Memory B cell (primary cell): ENCODE measurements at regions not wholly inside any gene's neighbourhood (a gene's known extent, or its start where the extent isn't known, plus 50 kb on each side); places are given as distances from the start of the nearest gene placed in this dataset.

Source experiments
- ATAC-seq: fragments of 150-1000 bp; cut with Tn5 transposase; 2 replicates; pipeline ENCODE4 v1.10.0; 2021; ENCODE audit warnings: low read depth, mild to moderate bottlenecking, moderate library complexity
- DNase-seq, 2 donors: peaks; one replicate each; pipeline ENCODE4 v3.0.0; 2022; ENCODE audit warnings: low spot score in 2 of 2
- H3K27ac Mint-ChIP-seq: one replicate; pipeline ENCODE4 v1.8.0; 2022; ENCODE audit warnings: mild to moderate bottlenecking, moderate library complexity, mixed read lengths
- H3K27me3 Mint-ChIP-seq: one replicate; pipeline ENCODE4 v1.8.0; 2022; ENCODE audit warnings: mixed read lengths
- H3K36me3 Mint-ChIP-seq: one replicate; pipeline ENCODE4 v1.8.0; 2022; ENCODE audit warnings: mild to moderate bottlenecking, mixed read lengths
- H3K4me1 Mint-ChIP-seq: one replicate; pipeline ENCODE4 v1.8.0; 2022; ENCODE audit warnings: mixed read lengths
- H3K4me3 Mint-ChIP-seq: one replicate; pipeline ENCODE4 v1.8.0; 2022; ENCODE audit warnings: mild to moderate bottlenecking, moderate library complexity, mixed read lengths
- H3K9me3 Mint-ChIP-seq: one replicate; pipeline ENCODE4 v1.8.0; 2022; ENCODE audit warnings: mixed read lengths

DNA sequence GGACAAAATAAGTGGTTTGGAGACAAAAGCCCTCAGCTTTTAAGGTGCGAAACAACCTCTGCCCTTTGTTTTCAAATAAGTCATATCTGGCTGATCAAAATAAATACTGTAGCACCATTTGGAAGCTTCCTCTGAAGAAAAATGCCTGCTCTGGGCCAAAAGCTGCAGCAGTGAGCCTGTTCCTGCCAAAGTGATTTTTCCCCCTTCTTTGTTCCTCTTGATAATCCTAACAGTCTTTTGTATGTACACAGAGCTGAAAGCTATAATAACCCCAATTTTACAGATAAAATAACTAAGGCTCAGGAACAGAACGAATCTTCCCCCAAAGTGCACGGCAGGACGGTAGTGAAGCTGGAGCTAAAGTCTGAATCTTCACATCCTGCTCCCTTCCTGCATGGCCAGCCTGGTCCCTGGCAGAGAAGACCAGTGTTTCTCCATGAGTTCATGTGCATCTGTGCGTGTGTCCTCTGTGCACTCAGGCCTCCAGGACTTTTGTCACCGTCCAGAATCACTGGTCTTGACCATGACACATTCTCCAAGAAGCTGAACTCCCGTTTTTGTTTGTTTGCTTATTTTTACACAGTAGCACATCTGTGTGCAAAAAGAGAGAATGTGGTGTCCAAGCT lies 2114.1 kb upstream of the PIK3C3 start:
- no peak for DNase-seq
- Mint-ChIP-seq H3K27me3 (no peaks in the 10 kb centered on the region), H3K4me3 (no peak overlapping the region), H3K4me1 (no peaks in the 10 kb centered on the region), H3K36me3 (no peaks in the 10 kb centered on the region), H3K27ac (no peak overlapping the region), H3K9me3 (peaks cover 4% of the 10 kb centered on the region)
- no peak for ATAC-seq

DNA sequence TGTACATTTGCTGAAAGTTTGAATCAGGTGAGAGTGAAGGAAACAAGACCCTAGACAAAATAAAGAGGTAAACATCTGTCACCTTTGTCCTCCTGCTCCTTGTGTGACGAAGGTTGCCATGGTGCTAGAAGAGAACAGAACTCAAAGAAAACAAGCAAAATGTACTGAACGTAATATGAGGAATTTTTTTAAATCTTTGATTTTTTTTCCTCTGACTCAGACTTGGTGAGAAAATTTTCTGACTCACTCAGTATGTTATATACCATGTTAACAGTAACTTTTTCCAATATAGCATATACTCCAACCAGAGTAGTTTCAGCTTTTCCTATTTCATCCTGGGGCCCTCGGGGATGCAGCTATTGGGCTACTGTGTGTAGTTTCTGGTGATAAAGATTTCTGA lies 2114.6 kb upstream of the PIK3C3 start:
- H3K9me3 Mint-ChIP-seq, result peaks cover 4% of the 10 kb centered on the region
- no peaks in the 10 kb centered on the region for H3K36me3 Mint-ChIP-seq

GRCh38 chr18:39839782-39840181 lies 2115.3 kb upstream of the PIK3C3 start:
- H3K27ac Mint-ChIP-seq, result no peak overlapping the region
- no peak for ATAC-seq
- H3K4me1 Mint-ChIP-seq, result no peaks in the 10 kb centered on the region
- no peaks in the 10 kb centered on the region for H3K27me3 Mint-ChIP-seq
- no peaks in the 10 kb centered on the region for H3K36me3 Mint-ChIP-seq
- H3K4me3 Mint-ChIP-seq, result no peak overlapping the region
- DNase-seq, result no peak
- H3K9me3 Mint-ChIP-seq, result peaks cover 4% of the 10 kb centered on the region

More for the DNA sequence above, 2114.6 kb upstream of the PIK3C3 start:
- Mint-ChIP-seq H3K4me1 (no peaks in the 10 kb centered on the region), H3K4me3 (no peak overlapping the region), H3K27me3 (no peaks in the 10 kb centered on the region), H3K27ac (no peak overlapping the region)
- DNase-seq (no peak), ATAC-seq (no peak)

- Mint-ChIP-seq H3K4me3 (no peak overlapping the region), H3K36me3 (no peaks in the 10 kb centered on the region), H3K27me3 (no peaks in the 10 kb centered on the region), H3K9me3 (peaks cover 4% of the 10 kb centered on the region), H3K27ac (no peak overlapping the region), H3K4me1 (no peaks in the 10 kb centered on the region)
- no peak for DNase-seq
- no peak for ATAC-seq
Measured at GRCh38 chr18:39838831-39839230, 2116.2 kb upstream of the PIK3C3 start.

- no peak for DNase-seq
- Mint-ChIP-seq H3K9me3 (peaks cover 3% of the 10 kb centered on the region), H3K27me3 (no peaks in the 10 kb centered on the region), H3K27ac (no peak overlapping the region), H3K36me3 (no peaks in the 10 kb centered on the region), H3K4me3 (no peak overlapping the region), H3K4me1 (no peaks in the 10 kb centered on the region)
- ATAC-seq, result no peak
Measured at GRCh38 chr18:39835303-39836030, 2119.6 kb upstream of the PIK3C3 start.

- no peak for DNase-seq
- no peaks in the 10 kb centered on the region for H3K36me3 Mint-ChIP-seq
Measured at GRCh38 chr18:39834636-39835035, 2120.4 kb upstream of the PIK3C3 start.

DNA sequence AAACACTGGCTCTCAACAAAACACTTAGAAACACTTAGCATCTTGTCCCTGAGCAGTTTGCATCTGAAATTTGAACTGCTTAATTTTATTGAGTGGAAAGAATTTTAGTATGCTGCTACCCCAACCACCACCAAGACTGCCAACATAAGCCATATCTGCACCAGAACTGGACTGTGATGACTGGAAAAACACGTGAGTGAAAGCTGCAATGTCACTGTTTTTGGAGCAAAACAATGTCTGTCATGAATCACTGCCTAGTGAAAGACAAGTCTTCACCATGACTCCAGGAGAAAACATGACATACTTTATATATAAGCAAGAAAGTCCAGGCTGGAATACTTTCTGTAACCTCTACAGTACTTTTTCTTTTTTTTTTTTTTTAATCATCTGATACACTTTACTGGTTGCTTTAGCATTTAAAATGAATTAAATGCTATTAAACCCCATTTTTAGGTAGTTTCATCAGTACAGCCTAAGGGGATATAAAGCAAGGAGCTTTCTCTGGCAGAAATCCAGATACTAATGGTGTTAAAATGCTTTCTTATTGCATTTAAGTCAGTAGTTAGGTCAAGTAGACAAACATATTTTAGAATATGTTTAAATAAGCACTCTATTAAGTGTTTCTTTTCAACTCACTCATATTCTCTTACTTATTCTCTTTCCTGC lies 2129.4 kb upstream of the PIK3C3 start:
- H3K4me3 Mint-ChIP-seq, result no peak overlapping the region
- no peaks in the 10 kb centered on the region for H3K27me3 Mint-ChIP-seq
- no peak for DNase-seq
- peaks cover 14% of the 10 kb centered on the region for H3K9me3 Mint-ChIP-seq
- no peaks in the 10 kb centered on the region for H3K4me1 Mint-ChIP-seq
- no peaks in the 10 kb centered on the region for H3K36me3 Mint-ChIP-seq
- no peak for ATAC-seq
- no peak overlapping the region for H3K27ac Mint-ChIP-seq

More at GRCh38 chr18:39834636-39835035, 2120.4 kb upstream of the PIK3C3 start:
- no peak overlapping the region for H3K4me3 Mint-ChIP-seq
- no peak overlapping the region for H3K27ac Mint-ChIP-seq
- H3K9me3 Mint-ChIP-seq, result peaks cover 9% of the 10 kb centered on the region
- no peaks in the 10 kb centered on the region for H3K4me1 Mint-ChIP-seq
- ATAC-seq, result no peak
- H3K27me3 Mint-ChIP-seq, result no peaks in the 10 kb centered on the region

- DNase-seq (no peak), ATAC-seq (no peak)
- Mint-ChIP-seq H3K4me3 (no peak overlapping the region), H3K36me3 (no peaks in the 10 kb centered on the region), H3K4me1 (no peaks in the 10 kb centered on the region), H3K9me3 (peaks cover 3% of the 10 kb centered on the region), H3K27me3 (no peaks in the 10 kb centered on the region), H3K27ac (no peak overlapping the region)
Measured at GRCh38 chr18:39806525-39806924, 2148.5 kb upstream of the PIK3C3 start.

DNA sequence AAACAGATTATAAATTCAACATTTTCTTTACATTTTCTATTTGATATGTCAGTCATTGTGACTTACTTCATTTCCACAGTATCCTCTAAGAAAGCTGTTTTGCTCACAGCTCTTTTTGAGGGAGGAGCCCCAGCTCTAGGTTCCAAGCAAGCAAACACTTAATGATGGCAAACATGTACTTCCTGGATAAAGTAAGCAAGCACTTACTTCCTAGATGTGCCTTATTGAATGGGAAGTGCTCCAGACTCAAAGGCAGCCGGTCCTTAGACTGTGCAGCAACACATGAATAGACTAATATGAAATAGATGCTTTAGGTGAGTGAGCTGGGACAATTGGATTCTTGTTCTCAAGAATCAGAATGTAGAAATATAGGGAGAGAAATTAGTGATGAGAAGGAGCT lies 2149.8 kb upstream of the PIK3C3 start:
- Mint-ChIP-seq H3K36me3 (no peaks in the 10 kb centered on the region), H3K4me1 (no peaks in the 10 kb centered on the region), H3K9me3 (peaks cover 5% of the 10 kb centered on the region), H3K4me3 (no peak overlapping the region), H3K27me3 (no peaks in the 10 kb centered on the region), H3K27ac (no peak overlapping the region)
- no peak for DNase-seq
- ATAC-seq, result no peak

GRCh38 chr18:39802648-39803229 lies 2152.3 kb upstream of the PIK3C3 start:
- Mint-ChIP-seq H3K9me3 (peaks cover 5% of the 10 kb centered on the region), H3K4me1 (no peaks in the 10 kb centered on the region), H3K36me3 (no peaks in the 10 kb centered on the region), H3K4me3 (no peak overlapping the region), H3K27me3 (no peaks in the 10 kb centered on the region), H3K27ac (no peak overlapping the region)
- no peak for ATAC-seq
- DNase-seq, result no peak

GRCh38 chr18:39801848-39802247 lies 2153.2 kb upstream of the PIK3C3 start:
- Mint-ChIP-seq H3K27ac (no peak overlapping the region), H3K27me3 (no peaks in the 10 kb centered on the region), H3K4me3 (no peak overlapping the region), H3K9me3 (peaks cover 5% of the 10 kb centered on the region), H3K36me3 (no peaks in the 10 kb centered on the region), H3K4me1 (no peaks in the 10 kb centered on the region)
- ATAC-seq (no peak), DNase-seq (no peak)

DNA sequence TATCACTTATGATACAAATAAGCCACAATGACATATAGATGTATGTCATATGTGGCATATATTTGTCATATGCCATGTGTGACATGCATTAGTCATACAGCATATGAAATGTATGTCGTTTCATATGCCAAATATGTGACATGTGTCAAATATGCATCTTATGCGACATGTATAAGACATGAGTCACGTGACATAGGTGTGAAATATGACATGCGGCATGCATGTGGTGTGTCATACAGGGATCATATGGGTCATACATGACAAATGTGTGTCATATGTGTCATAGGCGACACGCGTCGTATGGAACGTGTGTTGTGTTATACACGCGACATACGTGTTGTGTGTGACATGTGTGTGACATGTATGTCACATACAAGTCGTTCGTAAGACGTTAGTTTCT lies 2154.0 kb upstream of the PIK3C3 start:
- ATAC-seq (no peak), DNase-seq (no peak)
- Mint-ChIP-seq H3K4me3 (no peak overlapping the region), H3K4me1 (no peaks in the 10 kb centered on the region), H3K9me3 (peaks cover 5% of the 10 kb centered on the region), H3K36me3 (no peaks in the 10 kb centered on the region), H3K27ac (no peak overlapping the region), H3K27me3 (no peaks in the 10 kb centered on the region)

DNA sequence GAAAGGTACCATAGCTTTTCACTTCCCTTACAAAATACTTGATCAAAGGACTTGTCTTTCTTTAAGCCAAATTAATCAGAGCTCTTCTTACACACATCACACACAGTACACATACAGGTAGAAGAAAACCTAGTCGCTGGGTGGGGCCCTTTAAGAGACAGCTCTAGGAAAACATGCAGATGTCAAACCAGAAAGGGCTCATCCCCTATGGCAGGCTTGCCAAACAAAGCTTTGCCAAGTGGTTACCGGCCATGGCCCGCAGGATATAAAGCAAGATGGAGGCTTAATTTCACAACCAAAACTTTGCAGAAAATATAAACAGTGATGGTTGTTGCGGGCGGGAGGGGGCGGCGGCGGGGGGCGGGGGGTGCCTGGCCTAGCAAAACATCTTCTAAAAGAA lies 2156.0 kb upstream of the PIK3C3 start:
- no peaks in the 10 kb centered on the region for H3K27me3 Mint-ChIP-seq
- H3K27ac Mint-ChIP-seq, result no peak overlapping the region
- no peaks in the 10 kb centered on the region for H3K4me1 Mint-ChIP-seq
- no peak overlapping the region for H3K4me3 Mint-ChIP-seq
- no peaks in the 10 kb centered on the region for H3K36me3 Mint-ChIP-seq
- DNase-seq (no peak), ATAC-seq (no peak)
- H3K9me3 Mint-ChIP-seq, result peaks cover 1% of the 10 kb centered on the region

GRCh38 chr18:39796393-39796792 lies 2158.6 kb upstream of the PIK3C3 start:
- H3K9me3 Mint-ChIP-seq, result peaks cover 3% of the 10 kb centered on the region
- no peaks in the 10 kb centered on the region for H3K27me3 Mint-ChIP-seq
- no peak overlapping the region for H3K27ac Mint-ChIP-seq
- no peak for DNase-seq
- no peaks in the 10 kb centered on the region for H3K36me3 Mint-ChIP-seq
- no peak overlapping the region for H3K4me3 Mint-ChIP-seq
- H3K4me1 Mint-ChIP-seq, result no peaks in the 10 kb centered on the region
- ATAC-seq, result no peak
